ENCODE measurements at regions not wholly inside any gene's neighbourhood (a gene's known extent, or its start where the extent isn't known, plus 50 kb on each side); places are given as distances from the start of the nearest gene placed in this dataset.

GRCh38 chr16:5577463-5577862 lies 479.9 kb upstream of the EEF2KMT start:
- intact Hi-C loops (cut with DNase I; ENCODE audit: low total_unique reads) = no loop called here
- Histone ChIP-seq H3K27me3 (no peaks in the 10 kb centered on the region), H3K9me3 (no peaks in the 10 kb centered on the region), H3K27ac (no peak overlapping the region), H3K36me3 (no peaks in the 10 kb centered on the region), H3K4me1 (no peaks in the 10 kb centered on the region), H3K4me3 (no peak overlapping the region)
- no peak for DNase-seq (ENCODE audit: low spot score in 2 of 2)
- TF ChIP-seq POLR2AphosphoS5 (IDR thresholded peaks at IDR 0.05) (no peak), POLR2A (IDR thresholded peaks at IDR 0.05) (no peak), CTCF (IDR thresholded peaks at IDR 0.05) (no peak)

GRCh38 chr16:5575646-5576245 lies 478.2 kb upstream of the EEF2KMT start:
- no peaks in the 10 kb centered on the region for H3K9me3 ChIP-seq
- no peak for DNase-seq (ENCODE audit: low spot score in 2 of 2)
- no peaks in the 10 kb centered on the region for H3K4me1 ChIP-seq
- intact Hi-C loops (cut with DNase I; ENCODE audit: low total_unique reads) = no loop called here
- H3K27me3 ChIP-seq = no peaks in the 10 kb centered on the region
- no peaks in the 10 kb centered on the region for H3K36me3 ChIP-seq
- H3K4me3 ChIP-seq = no peak overlapping the region
- no peak overlapping the region for H3K27ac ChIP-seq
- TF ChIP-seq POLR2AphosphoS5 (IDR thresholded peaks at IDR 0.05) = no peak
- TF ChIP-seq POLR2A (IDR thresholded peaks at IDR 0.05) = no peak
- no peak for TF ChIP-seq CTCF (IDR thresholded peaks at IDR 0.05)

GRCh38 chr16:5575121-5575520 lies 477.5 kb upstream of the EEF2KMT start:
- Histone ChIP-seq H3K4me3 (no peak overlapping the region), H3K36me3 (no peaks in the 10 kb centered on the region), H3K27me3 (no peaks in the 10 kb centered on the region), H3K4me1 (no peaks in the 10 kb centered on the region), H3K9me3 (no peaks in the 10 kb centered on the region), H3K27ac (no peak overlapping the region)
- intact Hi-C loops (cut with DNase I; ENCODE audit: low total_unique reads) = no loop called here
- no peak for DNase-seq (ENCODE audit: low spot score in 2 of 2)
- no peak for TF ChIP-seq POLR2AphosphoS5 (IDR thresholded peaks at IDR 0.05)
- TF ChIP-seq CTCF (IDR thresholded peaks at IDR 0.05) = no peak
- TF ChIP-seq POLR2A (IDR thresholded peaks at IDR 0.05) = no peak

- no peak for DNase-seq (ENCODE audit: low spot score in 2 of 2)
- no peaks in the 10 kb centered on the region for H3K36me3 ChIP-seq
- intact Hi-C loops (cut with DNase I; ENCODE audit: low total_unique reads) = no loop called here
- no peak overlapping the region for H3K4me3 ChIP-seq
- H3K27me3 ChIP-seq = no peaks in the 10 kb centered on the region
- no peaks in the 10 kb centered on the region for H3K9me3 ChIP-seq
- no peaks in the 10 kb centered on the region for H3K4me1 ChIP-seq
- H3K27ac ChIP-seq = no peak overlapping the region
- TF ChIP-seq CTCF (IDR thresholded peaks at IDR 0.05) (no peak), POLR2A (IDR thresholded peaks at IDR 0.05) (no peak), POLR2AphosphoS5 (IDR thresholded peaks at IDR 0.05) (no peak)
Observed at GRCh38 chr16:5572056-5572455, 474.5 kb upstream of the EEF2KMT start.

GRCh38 chr16:5571446-5571845 lies 473.9 kb upstream of the EEF2KMT start:
- no peaks in the 10 kb centered on the region for H3K27me3 ChIP-seq
- no peak for DNase-seq (ENCODE audit: low spot score in 2 of 2)
- intact Hi-C loops (cut with DNase I; ENCODE audit: low total_unique reads) = no loop called here
- H3K27ac ChIP-seq = no peak overlapping the region
- no peaks in the 10 kb centered on the region for H3K36me3 ChIP-seq
- no peaks in the 10 kb centered on the region for H3K4me1 ChIP-seq
- TF ChIP-seq CTCF (IDR thresholded peaks at IDR 0.05) (no peak), POLR2AphosphoS5 (IDR thresholded peaks at IDR 0.05) (no peak), POLR2A (IDR thresholded peaks at IDR 0.05) (no peak)
- H3K4me3 ChIP-seq = no peak overlapping the region
- H3K9me3 ChIP-seq = no peaks in the 10 kb centered on the region

All from breast epithelium (tissue), 4 donors.